K562 (cell line): ENCODE measurements at regions not wholly inside any gene's neighbourhood (a gene's known extent, or its start where the extent isn't known, plus 50 kb on each side); places are given as distances from the start of the nearest gene placed in this dataset.

Source experiments
- ATAC-seq: fragments of 200-7000 bp; cut with Tn5 transposase; 3 replicates; pipeline ENCODE4 v1.9.1; 2020; ENCODE audit warnings: moderate library complexity
- BruUV-seq: library from RNA; stranded (reverse); fragments of 400-500 nt; replicated peaks from 2 replicates; lab custom pipeline; 2021; lab: Mats Ljungman, UMichigan
- CTCF ChIA-PET: fragments of 300-600 bp; formaldehyde crosslinking; extraction: SDS; loops from one replicate; lab custom pipeline; 2021; ENCODE audit warnings: low intra/inter-chr PET ratio; lab: Yijun Ruan, JAX
- POLR2A ChIA-PET: fragments of 300-600, 350-650 bp; sonication (Branson Sonifier 250); formaldehyde crosslinking; extraction: SDS; loops from one replicate; lab custom pipeline; 2021; ENCODE audit warnings: antibody characterized with exemption, inconsistent platforms; lab: Yijun Ruan, JAX
- DNase-seq, 4 experiments: peaks; one replicate each; pipeline versions ENCODE4 v3.0.0 to v3.0.0-alpha.2; 2011 to 2018; ENCODE audit warnings: low spot score in 3 of 4, mixed read lengths in 3 of 4; ENCODE audit errors: extremely low read depth in 1 of 4
- FAIRE-seq: peaks from 2 replicates; lab custom pipeline; 2011; peaks lifted over from hg19 to GRCh38; lab: Jason Lieb, UNC
- H2AFZ ChIP-seq: 2 replicates; pipeline ENCODE4 v1.6.0; 2011; ENCODE audit warnings: low read depth, low read length, control low read depth, inconsistent platforms
- H3K27ac ChIP-seq: fragments of 200-600 bp; 3 replicates; pipeline ENCODE4 v1.8.0; 2011; ENCODE audit warnings: low read depth, mild to moderate bottlenecking, control low read depth, inconsistent platforms, low read length, moderate library complexity, mixed read lengths; ENCODE audit errors: extremely low read depth
- H3K27me3 ChIP-seq, 2 experiments: fragments of 300-600 bp in 1 of 2; 2 replicates in 1 of 2; 3 replicates in 1 of 2; pipeline versions ENCODE4 v1.6.0 to v1.8.0; 2011; ENCODE audit warnings: inconsistent platforms in 2 of 2, low read length in 2 of 2, mild to moderate bottlenecking in 1 of 2, mixed read lengths in 1 of 2, moderate library complexity in 1 of 2; ENCODE audit not compliant: control insufficient read depth in 2 of 2, insufficient read depth in 2 of 2
- H3K36me3 ChIP-seq: fragments of 300-600 bp; 3 replicates; pipeline ENCODE4 v1.8.0; 2011; ENCODE audit warnings: mild to moderate bottlenecking, low read length, inconsistent platforms; ENCODE audit not compliant: control insufficient read depth, insufficient read depth
- H3K4me1 ChIP-seq, 2 experiments: fragments of 200-600 bp in 1 of 2; replicated peaks in 1 of 2; 2 replicates in 1 of 2; 3 replicates in 1 of 2; pipeline versions ENCODE4 v1.5.1 to v1.8.0; 2011; ENCODE audit warnings: inconsistent platforms in 2 of 2, low read length in 2 of 2, mild to moderate bottlenecking in 1 of 2, mixed read lengths in 1 of 2, moderate library complexity in 1 of 2; ENCODE audit not compliant: control insufficient read depth in 2 of 2, insufficient read depth in 2 of 2
- H3K4me2 ChIP-seq: 2 replicates; pipeline ENCODE4 v1.6.1; 2011; ENCODE audit warnings: low read length, control low read depth, inconsistent platforms, mixed read lengths; ENCODE audit not compliant: insufficient read depth
- H3K4me3 ChIP-seq: fragments of 200-600 bp; sonication (generic), shearing (Covaris generic); 2 replicates; pipeline ENCODE4 v1.5.1; 2016; ENCODE audit warnings: control low read depth, inconsistent platforms
- H3K79me2 ChIP-seq: fragments of 200-600 bp; 3 replicates; pipeline ENCODE4 v1.8.0; 2011; ENCODE audit warnings: low read length, inconsistent platforms; ENCODE audit not compliant: control insufficient read depth, insufficient read depth
- H3K9ac ChIP-seq, 2 experiments: 2 replicates each; pipeline versions ENCODE4 v1.6.0 to v1.6.1; 2011; ENCODE audit warnings: low read depth in 2 of 2, low read length in 2 of 2, control low read depth in 1 of 2, inconsistent platforms in 1 of 2, mild to moderate bottlenecking in 1 of 2, mixed read lengths in 1 of 2; ENCODE audit not compliant: insufficient read depth in 1 of 2
- H3K9me1 ChIP-seq: one replicate; pipeline ENCODE4 v1.6.0; 2011; ENCODE audit warnings: inconsistent platforms, mild to moderate bottlenecking, low read length, moderate library complexity; ENCODE audit not compliant: control insufficient read depth, insufficient read depth
- H3K9me3 ChIP-seq: replicated peaks from 2 replicates; pipeline ENCODE4 v1.5.1; 2011; ENCODE audit warnings: low read depth, low read length, inconsistent platforms; ENCODE audit not compliant: control insufficient read depth, insufficient read depth
- H4K20me1 ChIP-seq: replicated peaks from 2 replicates; pipeline ENCODE4 v1.6.1; 2011; ENCODE audit warnings: low read length, inconsistent platforms, mixed read lengths; ENCODE audit not compliant: control insufficient read depth, insufficient read depth
- BRF1 ChIP-seq: IDR thresholded peaks from 3 replicates; pipeline ENCODE4 v1.6.1; 2011; ENCODE audit warnings: borderline replicate concordance, mild to moderate bottlenecking; ENCODE audit not compliant: insufficient read length; ENCODE audit errors: extremely low read depth
- CTBP1 ChIP-seq: fragments of 450-650 bp; IDR thresholded peaks from 2 replicates; pipeline ENCODE4 v1.6.1; 2016; ENCODE audit warnings: borderline replicate concordance
- NFATC3 ChIP-seq: fragments of 450-650 bp; IDR thresholded peaks from 2 replicates; pipeline ENCODE4 v1.6.1; 2017; ENCODE audit warnings: mild to moderate bottlenecking
- SIX5 ChIP-seq, 2 experiments: IDR thresholded peaks; 2 replicates each; pipeline ENCODE4 v1.6.1; 2011; ENCODE audit warnings: low read length in 2 of 2, borderline replicate concordance in 1 of 2, low read depth in 1 of 2, mild to moderate bottlenecking in 1 of 2, moderate library complexity in 1 of 2; ENCODE audit not compliant: insufficient read depth in 1 of 2
- ZKSCAN3 ChIP-seq: fragments of 250-450 bp; sonication (Bioruptor Pico); IDR thresholded peaks from 2 replicates; pipeline ENCODE4 v1.4.0; 2020
- ZNF347 ChIP-seq: fragments of 450-650 bp; formaldehyde crosslinking; IDR thresholded peaks from 2 replicates; pipeline ENCODE4 v1.4.0; 2020; ENCODE audit warnings: low read depth, mild to moderate bottlenecking, moderate library complexity
- WGBS: fragments of 100-300 bp; shearing (Covaris generic); methylation state at CpG from one replicate; pipeline ENCODE4 v1.1.6; 2016; ENCODE audit warnings: low coverage, mixed read lengths; ENCODE audit not compliant: insufficient coverage; ENCODE audit errors: missing lambda C conversion rate; 5-methylcytosine and 5-hydroxymethylcytosine counted together
- in situ Hi-C: fragments of 300-500 bp; cut with MboI; formaldehyde crosslinking; loops from 4 replicates; pipeline ENCODE4 v1.15.0; 2018; ENCODE audit warnings: inconsistent platforms, mixed read lengths
- intact Hi-C: fragments of 100-400 bp; cut with micrococcal nuclease; formaldehyde crosslinking; loops from 2 replicates; pipeline ENCODE4 v1.14.2; 2022
- TF ChIP-seq, protein P1 (sequence below), 2 experiments: fragments of 450-650 bp in 1 of 2; sonication (generic) in 1 of 2; formaldehyde crosslinking in 1 of 2; IDR thresholded peaks; 2 replicates each; pipeline versions ENCODE4 v1.7.1 to v1.9.0; 2016 to 2022; ENCODE audit warnings: inconsistent platforms in 1 of 2, mild to moderate bottlenecking in 1 of 2, missing genetic modification reagents in 1 of 2
- TF ChIP-seq, protein P2 (sequence below): fragments of 450-650 bp; IDR thresholded peaks from 2 replicates; pipeline ENCODE4 v1.6.1; 2016
- TF ChIP-seq, protein P3 (sequence below): sonication (generic); formaldehyde crosslinking; IDR thresholded peaks from 2 replicates; pipeline ENCODE4 v1.8.0; 2022; ENCODE audit warnings: mild to moderate bottlenecking, missing genetic modification reagents

DNA sequence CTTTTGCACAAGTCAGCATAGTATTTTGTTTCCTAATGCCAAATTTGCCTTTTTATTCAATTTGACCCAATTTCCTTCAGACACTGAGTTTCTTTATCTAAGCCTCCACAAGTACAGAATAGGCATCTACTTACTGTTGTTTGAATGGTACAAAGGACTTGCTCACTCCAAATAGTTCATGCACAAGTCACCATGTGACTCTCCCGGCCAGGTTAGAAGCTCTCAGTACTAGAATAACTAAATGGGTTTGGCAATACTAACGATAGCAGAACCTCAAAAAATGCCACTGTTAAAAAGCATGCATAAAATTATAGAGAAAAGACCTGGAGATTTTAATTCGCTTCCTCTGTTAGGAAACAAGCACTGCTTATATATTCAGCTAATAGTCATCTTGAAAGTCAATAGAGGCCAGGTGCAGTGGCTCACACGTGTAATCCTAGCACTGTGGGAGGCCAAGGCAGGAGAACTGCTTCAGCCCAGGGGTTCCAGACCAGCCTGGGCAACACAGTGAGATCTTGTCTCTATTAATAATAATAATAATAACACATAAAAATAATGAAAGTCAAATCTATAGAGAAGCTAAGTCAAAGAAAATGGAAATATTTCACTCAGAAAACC is 335.8 kb upstream of the MBL2 start:
- H3K27me3 ChIP-seq = no peaks in the 10 kb centered on the region
- no TSS peak for BruUV-seq
- intact Hi-C loops = no loop called here
- 0% methylated on average over 4 of the region's 4 CpGs for WGBS
- no peaks in the 10 kb centered on the region for H4K20me1 ChIP-seq
- no peak overlapping the region for H3K27ac ChIP-seq
- CTCF ChIA-PET = no interaction called here
- H3K79me2 ChIP-seq = no peaks in the 10 kb centered on the region
- no peaks in the 10 kb centered on the region for H3K36me3 ChIP-seq
- in situ Hi-C loops = no loop called here
- H3K4me2 ChIP-seq = no peak overlapping the region
- FAIRE-seq = no peak
- no peak for DNase-seq
- POLR2A ChIA-PET = interaction anchor here (0.6 kb wide), 1 partner anchor 27 kb away, joined by 3 read pairs; no protein-coding TSS in a partner anchor
- H2AFZ ChIP-seq = no peak overlapping the region
- H3K9me1 ChIP-seq = no peaks in the 10 kb centered on the region
- no peak for ATAC-seq
- no peak overlapping the region for H3K9ac ChIP-seq
- no peak overlapping the region for H3K4me3 ChIP-seq
- no peaks in the 10 kb centered on the region for H3K9me3 ChIP-seq
- H3K4me1 ChIP-seq = no peaks in the 10 kb centered on the region
- no peak for TF ChIP-seq NFATC3
- TF ChIP-seq, protein P1, sequence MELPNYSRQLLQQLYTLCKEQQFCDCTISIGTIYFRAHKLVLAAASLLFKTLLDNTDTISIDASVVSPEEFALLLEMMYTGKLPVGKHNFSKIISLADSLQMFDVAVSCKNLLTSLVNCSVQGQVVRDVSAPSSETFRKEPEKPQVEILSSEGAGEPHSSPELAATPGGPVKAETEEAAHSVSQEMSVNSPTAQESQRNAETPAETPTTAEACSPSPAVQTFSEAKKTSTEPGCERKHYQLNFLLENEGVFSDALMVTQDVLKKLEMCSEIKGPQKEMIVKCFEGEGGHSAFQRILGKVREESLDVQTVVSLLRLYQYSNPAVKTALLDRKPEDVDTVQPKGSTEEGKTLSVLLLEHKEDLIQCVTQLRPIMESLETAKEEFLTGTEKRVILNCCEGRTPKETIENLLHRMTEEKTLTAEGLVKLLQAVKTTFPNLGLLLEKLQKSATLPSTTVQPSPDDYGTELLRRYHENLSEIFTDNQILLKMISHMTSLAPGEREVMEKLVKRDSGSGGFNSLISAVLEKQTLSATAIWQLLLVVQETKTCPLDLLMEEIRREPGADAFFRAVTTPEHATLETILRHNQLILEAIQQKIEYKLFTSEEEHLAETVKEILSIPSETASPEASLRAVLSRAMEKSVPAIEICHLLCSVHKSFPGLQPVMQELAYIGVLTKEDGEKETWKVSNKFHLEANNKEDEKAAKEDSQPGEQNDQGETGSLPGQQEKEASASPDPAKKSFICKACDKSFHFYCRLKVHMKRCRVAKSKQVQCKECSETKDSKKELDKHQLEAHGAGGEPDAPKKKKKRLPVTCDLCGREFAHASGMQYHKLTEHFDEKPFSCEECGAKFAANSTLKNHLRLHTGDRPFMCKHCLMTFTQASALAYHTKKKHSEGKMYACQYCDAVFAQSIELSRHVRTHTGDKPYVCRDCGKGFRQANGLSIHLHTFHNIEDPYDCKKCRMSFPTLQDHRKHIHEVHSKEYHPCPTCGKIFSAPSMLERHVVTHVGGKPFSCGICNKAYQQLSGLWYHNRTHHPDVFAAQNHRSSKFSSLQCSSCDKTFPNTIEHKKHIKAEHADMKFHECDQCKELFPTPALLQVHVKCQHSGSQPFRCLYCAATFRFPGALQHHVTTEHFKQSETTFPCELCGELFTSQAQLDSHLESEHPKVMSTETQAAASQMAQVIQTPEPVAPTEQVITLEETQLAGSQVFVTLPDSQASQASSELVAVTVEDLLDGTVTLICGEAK (IDR thresholded peaks at IDR 0.05) = no peak
- TF ChIP-seq, protein P1 (CRISPR knock-in tag; IDR thresholded peaks at IDR 0.05) = no peak
- TF ChIP-seq ZKSCAN3 = no peak
- no peak for TF ChIP-seq SIX5 (IDR thresholded peaks at IDR 0.05; ENCODE audit: borderline replicate concordance in 1 of 2, insufficient read depth in 1 of 2, low read depth in 1 of 2, low read length in 2 of 2)
- TF ChIP-seq, protein P2, sequence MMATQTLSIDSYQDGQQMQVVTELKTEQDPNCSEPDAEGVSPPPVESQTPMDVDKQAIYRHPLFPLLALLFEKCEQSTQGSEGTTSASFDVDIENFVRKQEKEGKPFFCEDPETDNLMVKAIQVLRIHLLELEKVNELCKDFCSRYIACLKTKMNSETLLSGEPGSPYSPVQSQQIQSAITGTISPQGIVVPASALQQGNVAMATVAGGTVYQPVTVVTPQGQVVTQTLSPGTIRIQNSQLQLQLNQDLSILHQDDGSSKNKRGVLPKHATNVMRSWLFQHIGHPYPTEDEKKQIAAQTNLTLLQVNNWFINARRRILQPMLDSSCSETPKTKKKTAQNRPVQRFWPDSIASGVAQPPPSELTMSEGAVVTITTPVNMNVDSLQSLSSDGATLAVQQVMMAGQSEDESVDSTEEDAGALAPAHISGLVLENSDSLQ = no peak
- no peak for TF ChIP-seq CTBP1
- no peak for TF ChIP-seq BRF1
- TF ChIP-seq, protein P3, sequence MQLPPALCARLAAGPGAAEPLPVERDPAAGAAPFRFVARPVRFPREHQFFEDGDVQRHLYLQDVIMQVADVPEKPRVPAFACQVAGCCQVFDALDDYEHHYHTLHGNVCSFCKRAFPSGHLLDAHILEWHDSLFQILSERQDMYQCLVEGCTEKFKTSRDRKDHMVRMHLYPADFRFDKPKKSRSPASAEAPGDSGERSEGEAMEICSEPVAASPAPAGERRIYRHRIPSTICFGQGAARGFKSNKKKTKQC (CRISPR knock-in tag) = no peak
- no peak for TF ChIP-seq ZNF347 (CRISPR knock-in tag)
